PC-9 (cell line): ENCODE measurements at regions not wholly inside any gene's neighbourhood (a gene's known extent, or its start where the extent isn't known, plus 50 kb on each side); places are given as distances from the start of the nearest gene placed in this dataset.

ENCODE experiments used
- BruUV-seq: library from RNA; stranded (reverse); fragments of 400-500 nt; replicated peaks from 2 replicates; lab custom pipeline; 2021; lab: Mats Ljungman, UMichigan
- CTCF ChIA-PET: fragments of 300-600 bp; sonication (Branson Sonifier 250); formaldehyde crosslinking; loops from one replicate; lab custom pipeline; 2022; ENCODE audit warnings: antibody characterized with exemption; lab: Charles Lee
- POLR2A ChIA-PET: fragments of 300-600 bp; sonication (Branson Sonifier 250); formaldehyde crosslinking; loops from one replicate; lab custom pipeline; 2022; ENCODE audit warnings: antibody characterized with exemption; ENCODE audit not compliant: unreplicated experiment; lab: Charles Lee
- DNase-seq, 2 experiments: peaks; one replicate each; pipeline versions ENCODE4 v3.0.0 to v3.0.0-alpha.2; 2015 to 2022; ENCODE audit warnings: mixed read lengths in 1 of 2
- H2AFZ ChIP-seq: fragments of 200-600 bp; sonication (generic); 2 replicates; pipeline ENCODE4 v1.8.1; 2017; ENCODE audit warnings: antibody characterized with exemption
- H3F3A ChIP-seq: fragments of 200-600 bp; sonication (generic); 2 replicates; pipeline ENCODE4 v1.8.1; 2017; ENCODE audit warnings: antibody characterized with exemption, mild to moderate bottlenecking, low read depth; ENCODE audit not compliant: insufficient read depth
- H3K27ac ChIP-seq: fragments of 200-600 bp; sonication (generic); 2 replicates; pipeline ENCODE4 v1.6.1; 2016; ENCODE audit warnings: mixed run types
- H3K27me3 ChIP-seq: fragments of 200-600 bp; sonication (generic); 2 replicates; pipeline ENCODE4 v1.6.1; 2016; ENCODE audit warnings: low read depth, mixed run types; ENCODE audit not compliant: insufficient read depth
- H3K36me3 ChIP-seq: fragments of 200-600 bp; sonication (generic); 2 replicates; pipeline ENCODE4 v1.6.1; 2016; ENCODE audit warnings: low read depth, mixed run types
- H3K4me1 ChIP-seq: fragments of 200-600 bp; sonication (generic); replicated peaks from 2 replicates; pipeline ENCODE4 v1.6.1; 2016; ENCODE audit warnings: mixed run types; ENCODE audit not compliant: insufficient read depth
- H3K4me2 ChIP-seq: fragments of 200-600 bp; sonication (generic); 2 replicates; pipeline ENCODE4 v1.6.1; 2017; ENCODE audit warnings: mixed run types
- H3K4me3 ChIP-seq: fragments of 200-600 bp; sonication (generic); 2 replicates; pipeline ENCODE4 v1.6.1; 2016; ENCODE audit warnings: mixed run types
- H3K79me2 ChIP-seq: fragments of 200-600 bp; sonication (generic); 2 replicates; pipeline ENCODE4 v1.6.1; 2017; ENCODE audit warnings: low read depth, mixed run types
- H3K9me2 ChIP-seq: fragments of 200-600 bp; sonication (generic); 2 replicates; pipeline ENCODE4 v1.8.1; 2017; ENCODE audit warnings: mild to moderate bottlenecking; ENCODE audit not compliant: insufficient read depth
- H3K9me3 ChIP-seq: fragments of 200-600 bp; sonication (generic); 2 replicates; pipeline ENCODE4 v1.8.1; 2016; ENCODE audit warnings: low read depth; ENCODE audit not compliant: insufficient read depth
- H4K20me1 ChIP-seq: fragments of 200-600 bp; sonication (generic); 2 replicates; pipeline ENCODE4 v1.8.1; 2017; ENCODE audit not compliant: insufficient read depth
- CTCF ChIP-seq: fragments of 200-600 bp; sonication (generic); conservative IDR thresholded peaks from 2 replicates; pipeline ENCODE4 v1.6.1; 2017; ENCODE audit warnings: mixed run types, antibody characterized with exemption, mild to moderate bottlenecking, moderate library complexity
- EZH2 ChIP-seq: fragments of 200-600 bp; sonication (generic); IDR thresholded peaks from 2 replicates; pipeline ENCODE4 v1.8.0; 2017; ENCODE audit warnings: antibody characterized with exemption, low read depth
- intact Hi-C: fragments of 100-400 bp; cut with micrococcal nuclease; formaldehyde crosslinking; loops from one replicate; pipeline ENCODE4 v1.10.0; 2022; ENCODE audit not compliant: unreplicated experiment

GRCh38 chr10:123584419-123584775, 81.8 kb upstream of the GPR26 start:
- Histone ChIP-seq H3K4me3 (no peak overlapping the region), H3F3A (no peaks in the 10 kb centered on the region), H3K27me3 (peaks cover 25% of the 10 kb centered on the region), H3K9me3 (no peaks in the 10 kb centered on the region), H3K9me2 (no peaks in the 10 kb centered on the region), H3K79me2 (no peaks in the 10 kb centered on the region), H3K4me2 (no peak overlapping the region), H3K27ac (no peak overlapping the region), H2AFZ (no peak overlapping the region), H3K36me3 (no peaks in the 10 kb centered on the region), H3K4me1 (no peaks in the 10 kb centered on the region), H4K20me1 (no peaks in the 10 kb centered on the region)
- no peak for TF ChIP-seq EZH2
- TF ChIP-seq CTCF, result no peak
- no peak for DNase-seq
- intact Hi-C loops, result loop anchor here (5.0 to 10.0 kb wide), 5 partner anchors 283 to 1158 kb away; partner anchors contain the start of gene FAM53B
- POLR2A ChIA-PET, result no interaction called here
- no TSS peak for BruUV-seq
- CTCF ChIA-PET, result no interaction called here

GRCh38 chr10:123585477-123586445, 80.4 kb upstream of the GPR26 start:
- Histone ChIP-seq H3K4me3 (no peak overlapping the region), H3K27me3 (peaks cover 25% of the 10 kb centered on the region), H2AFZ (no peak overlapping the region), H3K79me2 (no peaks in the 10 kb centered on the region), H3K4me2 (no peak overlapping the region), H3K27ac (no peak overlapping the region), H3K9me3 (no peaks in the 10 kb centered on the region), H3K36me3 (no peaks in the 10 kb centered on the region), H4K20me1 (no peaks in the 10 kb centered on the region), H3K4me1 (no peaks in the 10 kb centered on the region), H3F3A (no peaks in the 10 kb centered on the region), H3K9me2 (no peaks in the 10 kb centered on the region)
- ChIA-PET CTCF (no interaction called here), POLR2A (no interaction called here)
- no TSS peak for BruUV-seq
- intact Hi-C loops, result loop anchor here (10.0 kb wide), 1 partner anchor 949 kb away; no protein-coding TSS in a partner anchor
- no peak for DNase-seq
- TF ChIP-seq CTCF, result no peak
- no peak for TF ChIP-seq EZH2

- H3K9me2 ChIP-seq, result no peaks in the 10 kb centered on the region
- H3K9me3 ChIP-seq, result no peaks in the 10 kb centered on the region
- no peaks in the 10 kb centered on the region for H3F3A ChIP-seq
- ChIA-PET CTCF (no interaction called here), POLR2A (no interaction called here)
- no peak for TF ChIP-seq CTCF
- no peak for TF ChIP-seq EZH2
- H3K36me3 ChIP-seq, result no peaks in the 10 kb centered on the region
- no peak overlapping the region for H3K27ac ChIP-seq
- H2AFZ ChIP-seq, result no peak overlapping the region
- BruUV-seq, result no TSS peak
- H3K79me2 ChIP-seq, result no peaks in the 10 kb centered on the region
- peaks cover 25% of the 10 kb centered on the region for H3K27me3 ChIP-seq
- H3K4me1 ChIP-seq, result no peaks in the 10 kb centered on the region
- intact Hi-C loops, result loop anchor here (10.0 kb wide), 1 partner anchor 948 kb away; no protein-coding TSS in a partner anchor
- H4K20me1 ChIP-seq, result no peaks in the 10 kb centered on the region
- DNase-seq, result no peak
- no peak overlapping the region for H3K4me2 ChIP-seq
- no peak overlapping the region for H3K4me3 ChIP-seq
These were observed 79.0 kb upstream of the GPR26 start for GRCh38 chr10:123587110-123587509.
